PC-9 (cell line): ENCODE measurements at regions not wholly inside any gene's neighbourhood (a gene's known extent, or its start where the extent isn't known, plus 50 kb on each side); places are given as distances from the start of the nearest gene placed in this dataset.

Source experiments
- BruUV-seq: library from RNA; stranded (reverse); fragments of 400-500 nt; replicated peaks from 2 replicates; lab custom pipeline; 2021; lab: Mats Ljungman, UMichigan
- CTCF ChIA-PET: fragments of 300-600 bp; sonication (Branson Sonifier 250); formaldehyde crosslinking; loops from one replicate; lab custom pipeline; 2022; ENCODE audit warnings: antibody characterized with exemption; lab: Charles Lee
- POLR2A ChIA-PET: fragments of 300-600 bp; sonication (Branson Sonifier 250); formaldehyde crosslinking; loops from one replicate; lab custom pipeline; 2022; ENCODE audit warnings: antibody characterized with exemption; ENCODE audit not compliant: unreplicated experiment; lab: Charles Lee
- DNase-seq, 2 experiments: peaks; one replicate each; pipeline versions ENCODE4 v3.0.0 to v3.0.0-alpha.2; 2015 to 2022; ENCODE audit warnings: mixed read lengths in 1 of 2
- H2AFZ ChIP-seq: fragments of 200-600 bp; sonication (generic); 2 replicates; pipeline ENCODE4 v1.8.1; 2017; ENCODE audit warnings: antibody characterized with exemption
- H3F3A ChIP-seq: fragments of 200-600 bp; sonication (generic); 2 replicates; pipeline ENCODE4 v1.8.1; 2017; ENCODE audit warnings: antibody characterized with exemption, mild to moderate bottlenecking, low read depth; ENCODE audit not compliant: insufficient read depth
- H3K27ac ChIP-seq: fragments of 200-600 bp; sonication (generic); 2 replicates; pipeline ENCODE4 v1.6.1; 2016; ENCODE audit warnings: mixed run types
- H3K27me3 ChIP-seq: fragments of 200-600 bp; sonication (generic); 2 replicates; pipeline ENCODE4 v1.6.1; 2016; ENCODE audit warnings: low read depth, mixed run types; ENCODE audit not compliant: insufficient read depth
- H3K36me3 ChIP-seq: fragments of 200-600 bp; sonication (generic); 2 replicates; pipeline ENCODE4 v1.6.1; 2016; ENCODE audit warnings: low read depth, mixed run types
- H3K4me1 ChIP-seq: fragments of 200-600 bp; sonication (generic); replicated peaks from 2 replicates; pipeline ENCODE4 v1.6.1; 2016; ENCODE audit warnings: mixed run types; ENCODE audit not compliant: insufficient read depth
- H3K4me2 ChIP-seq: fragments of 200-600 bp; sonication (generic); 2 replicates; pipeline ENCODE4 v1.6.1; 2017; ENCODE audit warnings: mixed run types
- H3K4me3 ChIP-seq: fragments of 200-600 bp; sonication (generic); 2 replicates; pipeline ENCODE4 v1.6.1; 2016; ENCODE audit warnings: mixed run types
- H3K79me2 ChIP-seq: fragments of 200-600 bp; sonication (generic); 2 replicates; pipeline ENCODE4 v1.6.1; 2017; ENCODE audit warnings: low read depth, mixed run types
- H3K9me2 ChIP-seq: fragments of 200-600 bp; sonication (generic); 2 replicates; pipeline ENCODE4 v1.8.1; 2017; ENCODE audit warnings: mild to moderate bottlenecking; ENCODE audit not compliant: insufficient read depth
- H3K9me3 ChIP-seq: fragments of 200-600 bp; sonication (generic); 2 replicates; pipeline ENCODE4 v1.8.1; 2016; ENCODE audit warnings: low read depth; ENCODE audit not compliant: insufficient read depth
- H4K20me1 ChIP-seq: fragments of 200-600 bp; sonication (generic); 2 replicates; pipeline ENCODE4 v1.8.1; 2017; ENCODE audit not compliant: insufficient read depth
- CTCF ChIP-seq: fragments of 200-600 bp; sonication (generic); conservative IDR thresholded peaks from 2 replicates; pipeline ENCODE4 v1.6.1; 2017; ENCODE audit warnings: mixed run types, antibody characterized with exemption, mild to moderate bottlenecking, moderate library complexity
- EZH2 ChIP-seq: fragments of 200-600 bp; sonication (generic); IDR thresholded peaks from 2 replicates; pipeline ENCODE4 v1.8.0; 2017; ENCODE audit warnings: antibody characterized with exemption, low read depth
- intact Hi-C: fragments of 100-400 bp; cut with micrococcal nuclease; formaldehyde crosslinking; loops from one replicate; pipeline ENCODE4 v1.10.0; 2022; ENCODE audit not compliant: unreplicated experiment

DNA sequence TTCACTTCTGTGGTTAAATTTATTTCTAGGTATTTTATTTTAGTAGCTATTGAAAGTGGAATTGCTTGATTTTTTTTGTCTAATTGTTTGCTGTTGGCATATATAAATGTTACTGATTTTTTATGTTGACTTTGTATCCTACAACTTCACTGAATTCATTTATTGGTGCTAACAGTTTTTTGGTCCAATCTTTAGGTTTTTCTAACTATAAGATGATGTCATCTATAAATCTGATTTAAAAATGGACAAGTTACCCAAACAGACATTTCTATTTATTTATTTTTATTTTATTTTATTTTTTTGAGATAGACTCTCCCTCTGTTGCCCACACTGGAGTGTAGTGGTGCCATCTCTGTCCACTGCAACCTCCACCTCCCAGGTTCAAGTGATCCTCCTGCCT is 162.3 kb downstream of the COX7C start:
- TF ChIP-seq CTCF (no peak), EZH2 (no peak)
- no peaks in the 10 kb centered on the region for H3F3A ChIP-seq
- no peaks in the 10 kb centered on the region for H3K79me2 ChIP-seq
- H3K36me3 ChIP-seq, result no peaks in the 10 kb centered on the region
- no peak overlapping the region for H3K4me3 ChIP-seq
- no peaks in the 10 kb centered on the region for H4K20me1 ChIP-seq
- no peak overlapping the region for H2AFZ ChIP-seq
- no peak overlapping the region for H3K27ac ChIP-seq
- no peaks in the 10 kb centered on the region for H3K4me1 ChIP-seq
- no peak for DNase-seq
- ChIA-PET CTCF (interaction anchor here (0.7 kb wide), 1 partner anchor 15 kb away, joined by 3 read pairs; no protein-coding TSS in a partner anchor), POLR2A (no interaction called here)
- H3K9me2 ChIP-seq, result no peaks in the 10 kb centered on the region
- BruUV-seq, result no TSS peak
- no peaks in the 10 kb centered on the region for H3K9me3 ChIP-seq
- no peaks in the 10 kb centered on the region for H3K27me3 ChIP-seq
- intact Hi-C loops, result no loop called here
- no peak overlapping the region for H3K4me2 ChIP-seq

DNA sequence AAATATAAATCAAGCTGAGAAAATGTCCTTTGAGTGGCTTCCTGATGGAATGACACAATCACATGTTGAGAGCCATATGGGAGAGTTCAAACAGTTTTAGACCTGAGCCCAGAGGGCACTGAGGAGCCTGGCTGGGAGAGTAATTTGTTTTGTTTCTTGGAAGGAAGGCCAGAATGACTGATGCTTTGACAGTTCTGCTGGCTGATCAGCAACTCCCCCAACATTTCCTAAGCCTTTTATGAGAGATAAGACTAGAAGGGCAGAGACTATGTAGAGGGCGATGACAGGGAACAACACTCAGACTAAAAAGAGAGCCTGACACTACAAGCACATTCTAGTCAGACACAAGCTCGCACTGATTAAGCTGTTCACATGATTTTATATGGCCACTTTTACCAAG is 169.2 kb downstream of the COX7C start:
- ChIA-PET CTCF (no interaction called here), POLR2A (no interaction called here)
- Histone ChIP-seq H3K4me1 (no peaks in the 10 kb centered on the region), H3F3A (no peaks in the 10 kb centered on the region), H3K79me2 (no peaks in the 10 kb centered on the region), H3K4me3 (no peak overlapping the region), H3K27ac (no peak overlapping the region), H3K27me3 (no peaks in the 10 kb centered on the region), H4K20me1 (no peaks in the 10 kb centered on the region), H3K9me2 (no peaks in the 10 kb centered on the region), H2AFZ (no peak overlapping the region), H3K4me2 (no peak overlapping the region), H3K9me3 (no peaks in the 10 kb centered on the region), H3K36me3 (no peaks in the 10 kb centered on the region)
- no TSS peak for BruUV-seq
- TF ChIP-seq EZH2 (no peak), CTCF (no peak)
- DNase-seq, result no peak
- intact Hi-C loops, result no loop called here

DNA sequence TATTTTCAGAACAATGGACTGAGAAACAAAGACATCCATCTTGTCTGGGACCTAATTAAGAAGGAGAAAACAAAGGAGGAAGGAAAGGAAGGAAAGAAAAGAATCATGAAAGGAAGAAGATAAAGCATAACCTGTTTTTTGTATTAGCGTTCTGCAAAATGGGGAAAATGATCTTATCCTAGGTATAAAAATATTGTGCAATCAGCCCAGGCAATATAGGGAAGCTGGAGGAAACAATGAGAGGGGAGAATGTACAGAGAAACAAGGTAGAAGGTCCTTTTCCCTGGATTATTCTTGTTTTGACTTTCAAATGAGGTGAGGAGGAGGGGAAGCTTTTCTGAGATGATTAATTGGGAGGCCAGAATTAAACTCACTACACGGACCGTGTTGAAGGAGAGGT is 177.9 kb downstream of the COX7C start:
- no TSS peak for BruUV-seq
- no peak overlapping the region for H3K4me3 ChIP-seq
- TF ChIP-seq CTCF (no peak), EZH2 (no peak)
- CTCF ChIA-PET, result no interaction called here
- no peaks in the 10 kb centered on the region for H3K9me3 ChIP-seq
- H3K36me3 ChIP-seq, result no peaks in the 10 kb centered on the region
- H2AFZ ChIP-seq, result no peak overlapping the region
- H3F3A ChIP-seq, result no peaks in the 10 kb centered on the region
- H3K4me1 ChIP-seq, result no peaks in the 10 kb centered on the region
- H4K20me1 ChIP-seq, result no peaks in the 10 kb centered on the region
- H3K9me2 ChIP-seq, result no peaks in the 10 kb centered on the region
- no peaks in the 10 kb centered on the region for H3K79me2 ChIP-seq
- no peak overlapping the region for H3K4me2 ChIP-seq
- no peak for DNase-seq
- H3K27ac ChIP-seq, result no peak overlapping the region
- POLR2A ChIA-PET, result no interaction called here
- intact Hi-C loops, result no loop called here
- no peaks in the 10 kb centered on the region for H3K27me3 ChIP-seq
